RWPE2 (cell line): ENCODE measurements at regions not wholly inside any gene's neighbourhood (a gene's known extent, or its start where the extent isn't known, plus 50 kb on each side); places are given as distances from the start of the nearest gene placed in this dataset.

Experiments
- ATAC-seq: fragments of 200-7000 bp; cut with Tn5 transposase; 3 replicates; pipeline ENCODE4 v1.9.1; 2021; ENCODE audit warnings: low read depth
- DNase-seq: peaks from one replicate; pipeline ENCODE4 v3.0.0-alpha.2; 2020; ENCODE audit warnings: low spot score
- H3K27ac ChIP-seq: fragments of 450-650 bp; 2 replicates; pipeline ENCODE4 v1.5.1; 2017; ENCODE audit warnings: mild to moderate bottlenecking; ENCODE audit not compliant: poor library complexity, severe bottlenecking
- H3K27me3 ChIP-seq: fragments of 250-450 bp; sonication (Bioruptor Pico); 2 replicates; pipeline ENCODE4 v1.5.1; 2021; ENCODE audit warnings: mild to moderate bottlenecking, moderate library complexity; ENCODE audit not compliant: insufficient read depth, poor library complexity, severe bottlenecking
- H3K36me3 ChIP-seq: fragments of 250-450 bp; sonication (Bioruptor Pico); 2 replicates; pipeline ENCODE4 v1.5.1; 2020; ENCODE audit warnings: low read depth, mild to moderate bottlenecking, moderate library complexity
- H3K4me1 ChIP-seq: fragments of 250-450 bp; sonication (Bioruptor Pico); 2 replicates; pipeline ENCODE4 v1.5.1; 2021; ENCODE audit warnings: mild to moderate bottlenecking, moderate library complexity; ENCODE audit not compliant: insufficient read depth, poor library complexity, severe bottlenecking
- H3K4me3 ChIP-seq: fragments of 250-450 bp; sonication (Bioruptor Pico); 2 replicates; pipeline ENCODE4 v1.5.1; 2021; ENCODE audit warnings: mild to moderate bottlenecking, moderate library complexity; ENCODE audit not compliant: severe bottlenecking
- H3K9me3 ChIP-seq: fragments of 250-450 bp; sonication (Bioruptor Pico); 2 replicates; pipeline ENCODE4 v1.5.1; 2021; ENCODE audit warnings: mild to moderate bottlenecking, moderate library complexity; ENCODE audit not compliant: severe bottlenecking
- CTCF ChIP-seq: fragments of 450-650 bp; IDR thresholded peaks from one replicate; pipeline ENCODE4 v1.5.1; 2017; ENCODE audit warnings: mild to moderate bottlenecking, moderate library complexity; ENCODE audit not compliant: poor library complexity, severe bottlenecking

- H3K4me3 ChIP-seq, result no peak overlapping the region
- no peaks in the 10 kb centered on the region for H3K9me3 ChIP-seq
- TF ChIP-seq CTCF, result no peak
- H3K27me3 ChIP-seq, result no peaks in the 10 kb centered on the region
- no peak overlapping the region for H3K27ac ChIP-seq
- no peaks in the 10 kb centered on the region for H3K4me1 ChIP-seq
- DNase-seq (no peak), ATAC-seq (no peak)
- no peaks in the 10 kb centered on the region for H3K36me3 ChIP-seq
Observed at GRCh38 chr13:31408927-31409326, 209.2 kb downstream of the B3GLCT start.

GRCh38 chr13:31409678-31410356 lies 210.0 kb downstream of the B3GLCT start:
- Histone ChIP-seq H3K4me3 (no peak overlapping the region), H3K9me3 (no peaks in the 10 kb centered on the region), H3K27ac (no peak overlapping the region), H3K4me1 (no peaks in the 10 kb centered on the region), H3K36me3 (no peaks in the 10 kb centered on the region), H3K27me3 (no peaks in the 10 kb centered on the region)
- ATAC-seq (no peak), DNase-seq (no peak)
- no peak for TF ChIP-seq CTCF

GRCh38 chr13:31413516-31413915 lies 213.7 kb downstream of the B3GLCT start:
- Histone ChIP-seq H3K4me3 (no peak overlapping the region), H3K36me3 (no peaks in the 10 kb centered on the region), H3K9me3 (no peaks in the 10 kb centered on the region), H3K27ac (no peak overlapping the region), H3K4me1 (no peaks in the 10 kb centered on the region), H3K27me3 (no peaks in the 10 kb centered on the region)
- ATAC-seq, result no peak
- no peak for DNase-seq
- no peak for TF ChIP-seq CTCF

GRCh38 chr13:31416066-31416465 lies 216.3 kb downstream of the B3GLCT start:
- Histone ChIP-seq H3K9me3 (no peaks in the 10 kb centered on the region), H3K27ac (no peak overlapping the region), H3K4me1 (no peaks in the 10 kb centered on the region), H3K4me3 (no peak overlapping the region), H3K36me3 (no peaks in the 10 kb centered on the region), H3K27me3 (no peaks in the 10 kb centered on the region)
- ATAC-seq, result no peak
- TF ChIP-seq CTCF, result no peak
- no peak for DNase-seq

- no peaks in the 10 kb centered on the region for H3K9me3 ChIP-seq
- ATAC-seq, result no peak
- H3K4me1 ChIP-seq, result no peaks in the 10 kb centered on the region
- no peaks in the 10 kb centered on the region for H3K36me3 ChIP-seq
- H3K27me3 ChIP-seq, result no peaks in the 10 kb centered on the region
- TF ChIP-seq CTCF, result no peak
- H3K27ac ChIP-seq, result no peak overlapping the region
- H3K4me3 ChIP-seq, result no peak overlapping the region
- no peak for DNase-seq
Observed at GRCh38 chr13:31418186-31418585, 218.4 kb downstream of the B3GLCT start.
